B cell (primary cell): ENCODE measurements at regions not wholly inside any gene's neighbourhood (a gene's known extent, or its start where the extent isn't known, plus 50 kb on each side); places are given as distances from the start of the nearest gene placed in this dataset.

Source experiments
- EZH2 ChIP-seq: IDR thresholded peaks from 2 replicates; pipeline ENCODE4 v1.6.1; 2012; ENCODE audit warnings: borderline replicate concordance, low read depth, mild to moderate bottlenecking, moderate library complexity, low read length; ENCODE audit not compliant: insufficient read depth, poor library complexity, severe bottlenecking
- TF ChIP-seq, protein P1 (sequence below): fragments of 200-600 bp; IDR thresholded peaks from one replicate; pipeline ENCODE4 v1.8.0; 2022; ENCODE audit warnings: antibody characterized with exemption, mild to moderate bottlenecking

DNA sequence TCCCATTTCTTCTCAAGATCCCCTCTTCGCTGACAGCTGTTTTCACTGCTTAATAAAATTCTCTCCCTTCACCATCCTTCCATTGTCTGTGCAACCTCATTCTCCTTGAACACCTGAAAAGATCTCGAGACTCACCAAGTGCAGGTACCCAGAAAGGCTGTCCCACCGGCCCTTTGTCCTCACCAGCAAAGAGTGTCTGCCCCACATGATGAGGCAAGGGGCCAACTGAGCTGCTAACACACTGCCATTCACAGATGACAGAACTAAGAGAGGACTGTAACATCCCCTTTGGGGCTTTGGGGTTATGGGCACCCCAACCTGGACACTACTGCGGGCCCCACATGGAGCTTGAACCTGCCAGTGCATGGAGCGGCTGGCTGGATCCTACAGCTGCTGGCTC is 771.4 kb upstream of the MIR17HG start:
- no peak for TF ChIP-seq EZH2
- TF ChIP-seq, protein P1, sequence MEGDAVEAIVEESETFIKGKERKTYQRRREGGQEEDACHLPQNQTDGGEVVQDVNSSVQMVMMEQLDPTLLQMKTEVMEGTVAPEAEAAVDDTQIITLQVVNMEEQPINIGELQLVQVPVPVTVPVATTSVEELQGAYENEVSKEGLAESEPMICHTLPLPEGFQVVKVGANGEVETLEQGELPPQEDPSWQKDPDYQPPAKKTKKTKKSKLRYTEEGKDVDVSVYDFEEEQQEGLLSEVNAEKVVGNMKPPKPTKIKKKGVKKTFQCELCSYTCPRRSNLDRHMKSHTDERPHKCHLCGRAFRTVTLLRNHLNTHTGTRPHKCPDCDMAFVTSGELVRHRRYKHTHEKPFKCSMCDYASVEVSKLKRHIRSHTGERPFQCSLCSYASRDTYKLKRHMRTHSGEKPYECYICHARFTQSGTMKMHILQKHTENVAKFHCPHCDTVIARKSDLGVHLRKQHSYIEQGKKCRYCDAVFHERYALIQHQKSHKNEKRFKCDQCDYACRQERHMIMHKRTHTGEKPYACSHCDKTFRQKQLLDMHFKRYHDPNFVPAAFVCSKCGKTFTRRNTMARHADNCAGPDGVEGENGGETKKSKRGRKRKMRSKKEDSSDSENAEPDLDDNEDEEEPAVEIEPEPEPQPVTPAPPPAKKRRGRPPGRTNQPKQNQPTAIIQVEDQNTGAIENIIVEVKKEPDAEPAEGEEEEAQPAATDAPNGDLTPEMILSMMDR = no peak
